ENCODE measurements at regions not wholly inside any gene's neighbourhood (a gene's known extent, or its start where the extent isn't known, plus 50 kb on each side); places are given as distances from the start of the nearest gene placed in this dataset.

DNA sequence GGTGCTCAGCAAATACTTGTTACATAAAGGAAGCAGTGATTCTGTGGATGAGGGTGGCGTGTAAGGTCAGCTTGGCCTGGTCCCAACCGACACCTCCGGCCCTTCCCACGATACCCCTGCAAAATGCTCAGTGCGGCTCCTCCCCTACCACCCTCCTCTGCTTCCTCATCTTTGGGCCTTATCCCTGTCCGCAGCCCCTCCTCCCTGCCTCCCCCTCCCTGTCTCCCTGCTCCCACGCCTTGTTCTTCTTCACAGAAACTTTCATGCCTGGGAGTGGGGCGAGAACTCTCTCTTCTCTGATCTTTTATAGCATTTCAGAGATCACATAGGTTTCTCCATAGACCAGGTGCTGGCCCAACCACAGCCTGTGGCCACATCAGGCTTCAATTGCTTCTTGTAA is 75.0 kb upstream of the ATP2B2 start:
- H3K27ac ChIP-seq = no peak overlapping the region
- TF ChIP-seq EZH2 (IDR thresholded peaks at IDR 0.05) (no peak), POLR2AphosphoS5 (IDR thresholded peaks at IDR 0.05; ENCODE audit: borderline replicate concordance, low read depth, low read length) (no peak), FOXP2 (optimal IDR thresholded peaks at IDR 0.05; ENCODE audit: control extremely low read depth, extremely low read length, insufficient read depth) (no peak)
- H3K36me3 ChIP-seq (ENCODE audit: insufficient read depth, low read length) = no peaks in the 10 kb centered on the region
- no peak for DNase-seq (ENCODE audit: low read depth, low spot score)
- no peak overlapping the region for H3K4me3 ChIP-seq
- no peak overlapping the region for H3K9ac ChIP-seq (ENCODE audit: insufficient read length)
- no peaks in the 10 kb centered on the region for H3K9me3 ChIP-seq (ENCODE audit: low read depth, low read length)

- H3K27ac ChIP-seq = no peak overlapping the region
- DNase-seq (ENCODE audit: low read depth, low spot score) = no peak
- TF ChIP-seq POLR2AphosphoS5 (IDR thresholded peaks at IDR 0.05; ENCODE audit: borderline replicate concordance, low read depth, low read length) (no peak), EZH2 (IDR thresholded peaks at IDR 0.05) (no peak), FOXP2 (optimal IDR thresholded peaks at IDR 0.05; ENCODE audit: control extremely low read depth, extremely low read length, insufficient read depth) (no peak)
These were observed 75.9 kb upstream of the ATP2B2 start for GRCh38 chr3:10581251-10581650.

DNA sequence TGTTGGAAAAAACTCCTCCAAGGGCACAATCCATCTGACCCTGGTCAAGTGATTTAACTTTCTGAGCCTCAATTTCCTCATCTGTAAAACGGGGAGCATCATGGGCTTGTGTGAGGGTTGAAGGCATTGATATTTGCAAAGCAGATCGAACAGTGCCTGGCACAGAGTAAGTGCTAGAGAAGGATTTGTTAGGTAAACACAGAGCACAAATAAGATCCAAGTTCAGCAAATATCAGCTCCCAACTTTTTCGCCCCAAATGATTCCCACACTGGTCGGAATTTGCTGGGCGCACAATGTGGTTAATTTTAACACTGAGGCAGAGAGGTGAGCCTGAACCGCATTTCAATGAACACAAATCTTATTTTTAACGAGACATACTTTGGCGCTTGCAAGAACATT is 76.3 kb upstream of the ATP2B2 start:
- no peaks in the 10 kb centered on the region for H3K36me3 ChIP-seq (ENCODE audit: insufficient read depth, low read length)
- DNase-seq (ENCODE audit: low read depth, low spot score) = no peak
- H3K4me3 ChIP-seq = no peak overlapping the region
- no peaks in the 10 kb centered on the region for H3K9me3 ChIP-seq (ENCODE audit: low read depth, low read length)
- no peak overlapping the region for H3K27ac ChIP-seq
- TF ChIP-seq FOXP2 (optimal IDR thresholded peaks at IDR 0.05; ENCODE audit: control extremely low read depth, extremely low read length, insufficient read depth) = no peak
- TF ChIP-seq POLR2AphosphoS5 (IDR thresholded peaks at IDR 0.05; ENCODE audit: borderline replicate concordance, low read depth, low read length) = no peak
- TF ChIP-seq EZH2 (IDR thresholded peaks at IDR 0.05) = no peak
- no peak overlapping the region for H3K9ac ChIP-seq (ENCODE audit: insufficient read length)

More at GRCh38 chr3:10581251-10581650, 75.9 kb upstream of the ATP2B2 start:
- Histone ChIP-seq H3K36me3 (ENCODE audit: insufficient read depth, low read length) (no peaks in the 10 kb centered on the region), H3K9me3 (ENCODE audit: low read depth, low read length) (no peaks in the 10 kb centered on the region), H3K4me3 (no peak overlapping the region), H3K9ac (ENCODE audit: insufficient read length) (no peak overlapping the region)

- no peak overlapping the region for H3K27ac ChIP-seq
- H3K4me3 ChIP-seq = no peak overlapping the region
- H3K9ac ChIP-seq (ENCODE audit: insufficient read length) = no peak overlapping the region
- DNase-seq (ENCODE audit: low read depth, low spot score) = no peak
- no peak for TF ChIP-seq EZH2 (IDR thresholded peaks at IDR 0.05)
- no peak for TF ChIP-seq FOXP2 (optimal IDR thresholded peaks at IDR 0.05; ENCODE audit: control extremely low read depth, extremely low read length, insufficient read depth)
- TF ChIP-seq POLR2AphosphoS5 (IDR thresholded peaks at IDR 0.05; ENCODE audit: borderline replicate concordance, low read depth, low read length) = no peak
- H3K36me3 ChIP-seq (ENCODE audit: insufficient read depth, low read length) = no peaks in the 10 kb centered on the region
- no peaks in the 10 kb centered on the region for H3K9me3 ChIP-seq (ENCODE audit: low read depth, low read length)
These were observed 77.3 kb upstream of the ATP2B2 start for GRCh38 chr3:10582733-10583132.

GRCh38 chr3:10583798-10584708 is 78.7 kb upstream of the ATP2B2 start:
- no peak overlapping the region for H3K9ac ChIP-seq (ENCODE audit: insufficient read length)
- H3K27ac ChIP-seq = no peak overlapping the region
- no peak overlapping the region for H3K4me3 ChIP-seq
- no peak for DNase-seq (ENCODE audit: low read depth, low spot score)
- no peaks in the 10 kb centered on the region for H3K9me3 ChIP-seq (ENCODE audit: low read depth, low read length)
- H3K36me3 ChIP-seq (ENCODE audit: insufficient read depth, low read length) = no peaks in the 10 kb centered on the region
- no peak for TF ChIP-seq POLR2AphosphoS5 (IDR thresholded peaks at IDR 0.05; ENCODE audit: borderline replicate concordance, low read depth, low read length)
- no peak for TF ChIP-seq EZH2 (IDR thresholded peaks at IDR 0.05)
- TF ChIP-seq FOXP2 (optimal IDR thresholded peaks at IDR 0.05; ENCODE audit: control extremely low read depth, extremely low read length, insufficient read depth) = no peak

DNA sequence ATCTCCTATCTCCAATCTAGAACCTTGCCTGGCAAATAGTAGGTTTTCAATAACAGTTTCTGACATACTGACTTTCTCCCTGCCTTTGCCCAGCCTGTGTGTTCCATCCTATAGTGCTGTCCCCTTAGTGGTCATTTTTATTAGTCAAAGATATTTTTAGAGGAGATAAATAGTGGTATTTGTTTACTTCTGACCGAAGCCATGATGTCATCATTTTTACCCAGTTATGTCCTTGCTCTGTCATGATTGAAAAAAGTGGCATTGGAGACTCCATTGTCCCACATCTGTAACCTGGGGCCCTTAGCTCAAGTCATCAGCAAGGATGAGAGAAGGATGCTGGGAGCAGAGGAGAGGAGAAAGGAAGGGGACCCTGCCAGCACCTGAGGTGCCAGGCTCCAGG is 80.6 kb upstream of the ATP2B2 start:
- H3K4me3 ChIP-seq = no peak overlapping the region
- H3K27ac ChIP-seq = no peak overlapping the region
- no peaks in the 10 kb centered on the region for H3K9me3 ChIP-seq (ENCODE audit: low read depth, low read length)
- no peak for DNase-seq (ENCODE audit: low read depth, low spot score)
- no peaks in the 10 kb centered on the region for H3K36me3 ChIP-seq (ENCODE audit: insufficient read depth, low read length)
- no peak overlapping the region for H3K9ac ChIP-seq (ENCODE audit: insufficient read length)
- TF ChIP-seq FOXP2 (optimal IDR thresholded peaks at IDR 0.05; ENCODE audit: control extremely low read depth, extremely low read length, insufficient read depth) (no peak), EZH2 (IDR thresholded peaks at IDR 0.05) (no peak), POLR2AphosphoS5 (IDR thresholded peaks at IDR 0.05; ENCODE audit: borderline replicate concordance, low read depth, low read length) (no peak)

DNA sequence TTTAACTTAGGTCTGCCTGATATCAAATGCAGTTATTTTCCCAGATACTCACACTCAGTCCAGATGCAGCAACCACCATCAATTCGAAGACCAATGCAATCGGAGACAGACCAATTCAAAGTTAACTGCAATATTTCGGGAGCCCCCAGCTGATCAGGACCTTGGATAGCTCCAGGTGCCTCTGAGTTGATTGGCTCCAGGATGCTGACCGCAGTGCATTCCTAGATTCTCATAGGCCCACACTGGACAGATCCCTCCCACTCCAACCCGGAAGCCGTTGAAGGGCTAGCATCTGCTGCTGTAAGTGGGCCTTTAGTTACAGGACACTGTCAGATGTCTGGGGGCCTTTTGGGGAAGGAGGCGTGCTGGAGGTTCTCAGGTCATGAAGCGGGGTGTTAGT is 89.5 kb upstream of the ATP2B2 start:
- Histone ChIP-seq H3K36me3 (ENCODE audit: insufficient read depth, low read length) (no peaks in the 10 kb centered on the region), H3K4me3 (no peak overlapping the region), H3K27ac (no peak overlapping the region), H3K9me3 (ENCODE audit: low read depth, low read length) (no peaks in the 10 kb centered on the region), H3K9ac (ENCODE audit: insufficient read length) (no peak overlapping the region)
- TF ChIP-seq FOXP2 (optimal IDR thresholded peaks at IDR 0.05; ENCODE audit: control extremely low read depth, extremely low read length, insufficient read depth) (no peak), POLR2AphosphoS5 (IDR thresholded peaks at IDR 0.05; ENCODE audit: borderline replicate concordance, low read depth, low read length) (no peak), EZH2 (IDR thresholded peaks at IDR 0.05) (no peak)
- DNase-seq (ENCODE audit: low read depth, low spot score) = peak; percentile 2

GRCh38 chr3:10596746-10597448 is 91.5 kb upstream of the ATP2B2 start:
- Histone ChIP-seq H3K9ac (ENCODE audit: insufficient read length) (no peak overlapping the region), H3K36me3 (ENCODE audit: insufficient read depth, low read length) (no peaks in the 10 kb centered on the region), H3K9me3 (ENCODE audit: low read depth, low read length) (no peaks in the 10 kb centered on the region), H3K4me3 (no peak overlapping the region), H3K27ac (no peak overlapping the region)
- TF ChIP-seq EZH2 (IDR thresholded peaks at IDR 0.05) (no peak), POLR2AphosphoS5 (IDR thresholded peaks at IDR 0.05; ENCODE audit: borderline replicate concordance, low read depth, low read length) (no peak), FOXP2 (optimal IDR thresholded peaks at IDR 0.05; ENCODE audit: control extremely low read depth, extremely low read length, insufficient read depth) (no peak)
- DNase-seq (ENCODE audit: low read depth, low spot score) = no peak
